A673 (cell line): ENCODE measurements at regions not wholly inside any gene's neighbourhood (a gene's known extent, or its start where the extent isn't known, plus 50 kb on each side); places are given as distances from the start of the nearest gene placed in this dataset.

Source experiments
- BruUV-seq: library from RNA; stranded (reverse); fragments of 400-500 nt; replicated peaks from 2 replicates; lab custom pipeline; 2021; lab: Mats Ljungman, UMichigan
- CTCF ChIA-PET: fragments of 300-600 bp; sonication (Branson Sonifier 250); formaldehyde crosslinking; loops from one replicate; lab custom pipeline; 2022; ENCODE audit warnings: antibody characterized with exemption; lab: Charles Lee
- POLR2A ChIA-PET: fragments of 300-600 bp; sonication (Branson Sonifier 250); formaldehyde crosslinking; loops from one replicate; lab custom pipeline; 2022; ENCODE audit warnings: antibody characterized with exemption; ENCODE audit not compliant: low non-redundant PET; lab: Charles Lee
- DNase-seq: peaks from one replicate; pipeline ENCODE4 v3.0.0-alpha.2; 2015; ENCODE audit warnings: low spot score
- H3K27ac ChIP-seq: fragments of 200-600 bp; sonication (generic); 2 replicates; pipeline ENCODE4 v1.5.1; 2016; ENCODE audit warnings: mixed run types, low read depth, mild to moderate bottlenecking, mixed read lengths, antibody characterized with exemption, low read length; ENCODE audit not compliant: poor library complexity, severe bottlenecking
- H3K27me3 ChIP-seq: fragments of 200-600 bp; sonication (generic); replicated peaks from 2 replicates; pipeline ENCODE4 v1.6.1; 2017; ENCODE audit warnings: mixed run types, low read depth, mild to moderate bottlenecking, mixed read lengths, antibody characterized with exemption, low read length; ENCODE audit not compliant: insufficient read depth, poor library complexity
- H3K36me3 ChIP-seq: fragments of 200-600 bp; sonication (generic); 2 replicates; pipeline ENCODE4 v1.6.1; 2016; ENCODE audit warnings: mixed run types, mild to moderate bottlenecking, mixed read lengths, antibody characterized with exemption, low read length; ENCODE audit not compliant: insufficient read depth, poor library complexity, severe bottlenecking
- H3K4me1 ChIP-seq: fragments of 200-600 bp; sonication (generic); 2 replicates; pipeline ENCODE4 v1.6.1; 2017; ENCODE audit warnings: mixed run types, mild to moderate bottlenecking, mixed read lengths, antibody characterized with exemption, low read length; ENCODE audit not compliant: insufficient read depth, poor library complexity, severe bottlenecking
- H3K4me3 ChIP-seq: fragments of 200-600 bp; sonication (generic); 2 replicates; pipeline ENCODE4 v1.5.1; 2016; ENCODE audit warnings: low read depth, mixed run types, mild to moderate bottlenecking, mixed read lengths, low read length; ENCODE audit not compliant: poor library complexity, severe bottlenecking
- H3K9me3 ChIP-seq: fragments of 200-600 bp; sonication (generic); 2 replicates; pipeline ENCODE4 v1.6.1; 2016; ENCODE audit warnings: mixed run types, low read depth, mild to moderate bottlenecking, mixed read lengths, antibody characterized with exemption, low read length; ENCODE audit not compliant: poor library complexity, severe bottlenecking
- EZH2 ChIP-seq: fragments of 200-600 bp; sonication (generic); IDR thresholded peaks from 2 replicates; pipeline ENCODE4 v1.6.1; 2017; ENCODE audit warnings: borderline replicate concordance, low read depth, mild to moderate bottlenecking, mixed read lengths, antibody characterized with exemption, low read length; ENCODE audit not compliant: poor library complexity, severe bottlenecking
- intact Hi-C: fragments of 100-400 bp; cut with micrococcal nuclease; formaldehyde crosslinking; loops from one replicate; pipeline ENCODE4 v1.10.0; 2022; ENCODE audit not compliant: unreplicated experiment
- TF ChIP-seq, protein P1 (sequence below): fragments of 300-800, 200-600 bp; sonication (generic); conservative IDR thresholded peaks from 2 replicates; pipeline ENCODE4 v1.5.1; 2017; ENCODE audit warnings: low read depth, mild to moderate bottlenecking, antibody characterized with exemption, low read length, moderate library complexity, mixed read lengths

DNA sequence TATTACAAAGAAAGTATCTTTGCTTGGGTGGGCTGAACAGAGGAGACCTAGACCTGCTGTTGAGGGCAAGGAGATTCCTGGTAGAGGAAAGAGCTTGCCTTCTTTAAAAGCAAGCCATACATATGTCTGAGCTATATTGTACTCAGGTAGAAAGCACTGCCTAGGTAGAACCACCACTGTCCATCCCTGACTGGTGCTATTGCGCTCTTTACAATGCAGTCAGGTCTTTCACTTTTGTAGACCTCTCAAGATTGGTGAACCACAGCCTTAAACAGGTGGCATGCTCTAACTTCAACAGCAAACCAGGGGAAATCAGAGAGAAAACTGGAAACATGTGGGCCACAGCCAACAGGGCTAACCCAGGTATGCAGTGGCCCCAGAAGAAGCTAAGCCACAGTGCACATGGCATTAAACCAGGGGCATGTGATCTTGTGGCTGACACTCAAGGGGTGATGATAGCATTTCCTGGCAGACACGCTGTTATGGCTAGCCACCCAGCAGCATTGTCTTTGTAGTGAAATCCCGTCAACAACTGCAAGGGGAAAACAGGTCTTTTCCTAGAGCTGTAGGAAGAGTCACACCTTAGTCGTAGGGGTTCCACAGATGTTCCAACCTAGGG lies 253.9 kb upstream of the PCSK5 start:
- Histone ChIP-seq H3K4me3 (no peak overlapping the region), H3K27me3 (no peaks in the 10 kb centered on the region), H3K36me3 (no peaks in the 10 kb centered on the region), H3K27ac (no peak overlapping the region), H3K9me3 (no peaks in the 10 kb centered on the region), H3K4me1 (no peaks in the 10 kb centered on the region)
- intact Hi-C loops = no loop called here
- no peak for DNase-seq
- no TSS peak for BruUV-seq
- ChIA-PET CTCF (no interaction called here), POLR2A (no interaction called here)
- TF ChIP-seq EZH2 = no peak
- TF ChIP-seq, protein P1, sequence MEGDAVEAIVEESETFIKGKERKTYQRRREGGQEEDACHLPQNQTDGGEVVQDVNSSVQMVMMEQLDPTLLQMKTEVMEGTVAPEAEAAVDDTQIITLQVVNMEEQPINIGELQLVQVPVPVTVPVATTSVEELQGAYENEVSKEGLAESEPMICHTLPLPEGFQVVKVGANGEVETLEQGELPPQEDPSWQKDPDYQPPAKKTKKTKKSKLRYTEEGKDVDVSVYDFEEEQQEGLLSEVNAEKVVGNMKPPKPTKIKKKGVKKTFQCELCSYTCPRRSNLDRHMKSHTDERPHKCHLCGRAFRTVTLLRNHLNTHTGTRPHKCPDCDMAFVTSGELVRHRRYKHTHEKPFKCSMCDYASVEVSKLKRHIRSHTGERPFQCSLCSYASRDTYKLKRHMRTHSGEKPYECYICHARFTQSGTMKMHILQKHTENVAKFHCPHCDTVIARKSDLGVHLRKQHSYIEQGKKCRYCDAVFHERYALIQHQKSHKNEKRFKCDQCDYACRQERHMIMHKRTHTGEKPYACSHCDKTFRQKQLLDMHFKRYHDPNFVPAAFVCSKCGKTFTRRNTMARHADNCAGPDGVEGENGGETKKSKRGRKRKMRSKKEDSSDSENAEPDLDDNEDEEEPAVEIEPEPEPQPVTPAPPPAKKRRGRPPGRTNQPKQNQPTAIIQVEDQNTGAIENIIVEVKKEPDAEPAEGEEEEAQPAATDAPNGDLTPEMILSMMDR = no peak

GRCh38 chr9:75639971-75640610 lies 250.4 kb upstream of the PCSK5 start:
- intact Hi-C loops = no loop called here
- POLR2A ChIA-PET = no interaction called here

GRCh38 chr9:75642522-75642921 lies 248.0 kb upstream of the PCSK5 start:
- Histone ChIP-seq H3K27me3 (no peaks in the 10 kb centered on the region), H3K36me3 (no peaks in the 10 kb centered on the region), H3K4me1 (no peaks in the 10 kb centered on the region), H3K27ac (no peak overlapping the region), H3K9me3 (no peaks in the 10 kb centered on the region), H3K4me3 (no peak overlapping the region)
- CTCF ChIA-PET = no interaction called here
- TF ChIP-seq, protein P1 = no peak
- no peak for TF ChIP-seq EZH2
- POLR2A ChIA-PET = no interaction called here
- no TSS peak for BruUV-seq
- intact Hi-C loops = no loop called here
- no peak for DNase-seq

More at GRCh38 chr9:75639971-75640610, 250.4 kb upstream of the PCSK5 start:
- no peaks in the 10 kb centered on the region for H3K4me1 ChIP-seq
- H3K9me3 ChIP-seq = no peaks in the 10 kb centered on the region
- no peaks in the 10 kb centered on the region for H3K27me3 ChIP-seq
- H3K4me3 ChIP-seq = no peak overlapping the region
- no peaks in the 10 kb centered on the region for H3K36me3 ChIP-seq
- no peak overlapping the region for H3K27ac ChIP-seq
- no peak for TF ChIP-seq EZH2
- TF ChIP-seq, protein P1 = no peak
- BruUV-seq = no TSS peak
- CTCF ChIA-PET = no interaction called here
- no peak for DNase-seq
